ENCODE measurements at regions not wholly inside any gene's neighbourhood (a gene's known extent, or its start where the extent isn't known, plus 50 kb on each side); places are given as distances from the start of the nearest gene placed in this dataset.
"Not testable (repeated sequence)": the region's sequence is repeated elsewhere in the genome, so short reads cannot be mapped to it uniquely, and the experiment has no call there.

GRCh38 chr9:115888131-115888530 lies 265.5 kb upstream of the PAPPA start:
- 67% methylated on average over 5 of the region's 5 CpGs for WGBS
- H3K27ac ChIP-seq (ENCODE audit: low read depth in 1 of 2, low read length in 1 of 2), result no peak overlapping the region

GRCh38 chr9:115891929-115892328 lies 261.7 kb upstream of the PAPPA start:
- no peak for DNase-seq (ENCODE audit: low read depth in 6 of 9, low spot score in 9 of 9)
- no peaks in the 10 kb centered on the region for H3K36me3 ChIP-seq (ENCODE audit: control insufficient read depth in 2 of 2, insufficient read depth in 2 of 2, low read length in 1 of 2)
- H3K27me3 ChIP-seq (ENCODE audit: control insufficient read depth in 2 of 2, insufficient read depth in 1 of 2, low read length in 1 of 2), result no peaks in the 10 kb centered on the region
- H3K4me3 ChIP-seq (ENCODE audit: low read length in 2 of 2), result no peak overlapping the region
- no peaks in the 10 kb centered on the region for H3K9me3 ChIP-seq (ENCODE audit: control insufficient read depth in 2 of 2, insufficient read depth in 1 of 2, low read length in 1 of 2)
- WGBS, result 55% methylated on average over 2 of the region's 2 CpGs
- no peak overlapping the region for H3K27ac ChIP-seq (ENCODE audit: low read depth in 1 of 2, low read length in 1 of 2)
- H3K4me1 ChIP-seq (ENCODE audit: control insufficient read depth in 2 of 2, insufficient read depth in 2 of 2, low read length in 2 of 2), result no peaks in the 10 kb centered on the region

More at GRCh38 chr9:115888131-115888530, 265.5 kb upstream of the PAPPA start:
- H3K36me3 ChIP-seq (ENCODE audit: control insufficient read depth in 2 of 2, insufficient read depth in 2 of 2, low read length in 1 of 2), result no peaks in the 10 kb centered on the region
- no peak for DNase-seq (ENCODE audit: low read depth in 6 of 9, low spot score in 9 of 9)
- H3K4me1 ChIP-seq (ENCODE audit: control insufficient read depth in 2 of 2, insufficient read depth in 2 of 2, low read length in 2 of 2), result no peaks in the 10 kb centered on the region
- H3K4me3 ChIP-seq (ENCODE audit: low read length in 2 of 2), result no peak overlapping the region
- no peaks in the 10 kb centered on the region for H3K27me3 ChIP-seq (ENCODE audit: control insufficient read depth in 2 of 2, insufficient read depth in 1 of 2, low read length in 1 of 2)
- no peaks in the 10 kb centered on the region for H3K9me3 ChIP-seq (ENCODE audit: control insufficient read depth in 2 of 2, insufficient read depth in 1 of 2, low read length in 1 of 2)

GRCh38 chr9:115898478-115898877 lies 255.1 kb upstream of the PAPPA start:
- H3K27ac ChIP-seq (ENCODE audit: low read depth in 1 of 2, low read length in 1 of 2); H3K27me3 ChIP-seq (ENCODE audit: control insufficient read depth in 2 of 2, insufficient read depth in 1 of 2, low read length in 1 of 2); H3K4me1 ChIP-seq (ENCODE audit: control insufficient read depth in 2 of 2, insufficient read depth in 2 of 2, low read length in 2 of 2); H3K9me3 ChIP-seq (ENCODE audit: control insufficient read depth in 2 of 2, insufficient read depth in 1 of 2, low read length in 1 of 2); H3K36me3 ChIP-seq (ENCODE audit: control insufficient read depth in 2 of 2, insufficient read depth in 2 of 2, low read length in 1 of 2); DNase-seq (ENCODE audit: low read depth in 6 of 9, low spot score in 9 of 9); H3K4me3 ChIP-seq (ENCODE audit: low read length in 2 of 2): not testable (repeated sequence)
- WGBS, result 51% methylated on average over 2 of the region's 2 CpGs

- Histone ChIP-seq H3K27ac (ENCODE audit: low read depth in 1 of 2, low read length in 1 of 2) (no peak overlapping the region), H3K27me3 (ENCODE audit: control insufficient read depth in 2 of 2, insufficient read depth in 1 of 2, low read length in 1 of 2) (no peaks in the 10 kb centered on the region), H3K4me3 (ENCODE audit: low read length in 2 of 2) (no peak overlapping the region), H3K4me1 (ENCODE audit: control insufficient read depth in 2 of 2, insufficient read depth in 2 of 2, low read length in 2 of 2) (no peaks in the 10 kb centered on the region), H3K36me3 (ENCODE audit: control insufficient read depth in 2 of 2, insufficient read depth in 2 of 2, low read length in 1 of 2) (no peaks in the 10 kb centered on the region), H3K9me3 (ENCODE audit: control insufficient read depth in 2 of 2, insufficient read depth in 1 of 2, low read length in 1 of 2) (no peaks in the 10 kb centered on the region)
- no peak for DNase-seq (ENCODE audit: low read depth in 6 of 9, low spot score in 9 of 9)
Measured at GRCh38 chr9:115900698-115901097, 252.9 kb upstream of the PAPPA start.

GRCh38 chr9:115910959-115911358 lies 242.6 kb upstream of the PAPPA start:
- WGBS, result 93% methylated on average over 2 of the region's 2 CpGs
- Histone ChIP-seq H3K4me3 (ENCODE audit: low read length in 2 of 2) (no peak overlapping the region), H3K9me3 (ENCODE audit: control insufficient read depth in 2 of 2, insufficient read depth in 1 of 2, low read length in 1 of 2) (no peaks in the 10 kb centered on the region), H3K27me3 (ENCODE audit: control insufficient read depth in 2 of 2, insufficient read depth in 1 of 2, low read length in 1 of 2) (no peaks in the 10 kb centered on the region), H3K4me1 (ENCODE audit: control insufficient read depth in 2 of 2, insufficient read depth in 2 of 2, low read length in 2 of 2) (no peaks in the 10 kb centered on the region), H3K27ac (ENCODE audit: low read depth in 1 of 2, low read length in 1 of 2) (no peak overlapping the region), H3K36me3 (ENCODE audit: control insufficient read depth in 2 of 2, insufficient read depth in 2 of 2, low read length in 1 of 2) (no peaks in the 10 kb centered on the region)
- DNase-seq (ENCODE audit: low read depth in 6 of 9, low spot score in 9 of 9), result no peak

- DNase-seq (ENCODE audit: low read depth in 6 of 9, low spot score in 9 of 9), result no peak
- H3K27ac ChIP-seq (ENCODE audit: low read depth in 1 of 2, low read length in 1 of 2), result no peak overlapping the region
- WGBS, result 83% methylated on average over 4 of the region's 4 CpGs
- H3K4me1 ChIP-seq (ENCODE audit: control insufficient read depth in 2 of 2, insufficient read depth in 2 of 2, low read length in 2 of 2), result no peaks in the 10 kb centered on the region
- H3K9me3 ChIP-seq (ENCODE audit: control insufficient read depth in 2 of 2, insufficient read depth in 1 of 2, low read length in 1 of 2), result no peaks in the 10 kb centered on the region
- no peaks in the 10 kb centered on the region for H3K27me3 ChIP-seq (ENCODE audit: control insufficient read depth in 2 of 2, insufficient read depth in 1 of 2, low read length in 1 of 2)
- H3K4me3 ChIP-seq (ENCODE audit: low read length in 2 of 2), result no peak overlapping the region
- no peaks in the 10 kb centered on the region for H3K36me3 ChIP-seq (ENCODE audit: control insufficient read depth in 2 of 2, insufficient read depth in 2 of 2, low read length in 1 of 2)
Measured at GRCh38 chr9:115912086-115912485, 241.5 kb upstream of the PAPPA start.

GRCh38 chr9:115913696-115914095 lies 239.9 kb upstream of the PAPPA start:
- no peaks in the 10 kb centered on the region for H3K9me3 ChIP-seq (ENCODE audit: control insufficient read depth in 2 of 2, insufficient read depth in 1 of 2, low read length in 1 of 2)
- H3K4me3 ChIP-seq (ENCODE audit: low read length in 2 of 2), result no peak overlapping the region
- no peaks in the 10 kb centered on the region for H3K27me3 ChIP-seq (ENCODE audit: control insufficient read depth in 2 of 2, insufficient read depth in 1 of 2, low read length in 1 of 2)
- H3K36me3 ChIP-seq (ENCODE audit: control insufficient read depth in 2 of 2, insufficient read depth in 2 of 2, low read length in 1 of 2), result no peaks in the 10 kb centered on the region
- H3K27ac ChIP-seq (ENCODE audit: low read depth in 1 of 2, low read length in 1 of 2), result no peak overlapping the region
- H3K4me1 ChIP-seq (ENCODE audit: control insufficient read depth in 2 of 2, insufficient read depth in 2 of 2, low read length in 2 of 2), result no peaks in the 10 kb centered on the region
- no peak for DNase-seq (ENCODE audit: low read depth in 6 of 9, low spot score in 9 of 9)
- WGBS, result 95% methylated on average over 3 of the region's 3 CpGs

- no peak for DNase-seq (ENCODE audit: low read depth in 6 of 9, low spot score in 9 of 9)
- Histone ChIP-seq H3K27me3 (ENCODE audit: control insufficient read depth in 2 of 2, insufficient read depth in 1 of 2, low read length in 1 of 2) (no peaks in the 10 kb centered on the region), H3K36me3 (ENCODE audit: control insufficient read depth in 2 of 2, insufficient read depth in 2 of 2, low read length in 1 of 2) (no peaks in the 10 kb centered on the region), H3K9me3 (ENCODE audit: control insufficient read depth in 2 of 2, insufficient read depth in 1 of 2, low read length in 1 of 2) (no peaks in the 10 kb centered on the region), H3K27ac (ENCODE audit: low read depth in 1 of 2, low read length in 1 of 2) (no peak overlapping the region), H3K4me1 (ENCODE audit: control insufficient read depth in 2 of 2, insufficient read depth in 2 of 2, low read length in 2 of 2) (no peaks in the 10 kb centered on the region), H3K4me3 (ENCODE audit: low read length in 2 of 2) (no peak overlapping the region)
- 84% methylated on average over 5 of the region's 5 CpGs for WGBS
Measured at GRCh38 chr9:115914291-115914690, 239.3 kb upstream of the PAPPA start.

GRCh38 chr9:115921301-115921700 lies 232.3 kb upstream of the PAPPA start:
- no peaks in the 10 kb centered on the region for H3K9me3 ChIP-seq (ENCODE audit: control insufficient read depth in 2 of 2, insufficient read depth in 1 of 2, low read length in 1 of 2)
- no peaks in the 10 kb centered on the region for H3K4me1 ChIP-seq (ENCODE audit: control insufficient read depth in 2 of 2, insufficient read depth in 2 of 2, low read length in 2 of 2)
- no peak overlapping the region for H3K4me3 ChIP-seq (ENCODE audit: low read length in 2 of 2)
- WGBS, result 95% methylated on average over 8 of the region's 8 CpGs
- no peak overlapping the region for H3K27ac ChIP-seq (ENCODE audit: low read depth in 1 of 2, low read length in 1 of 2)
- DNase-seq (ENCODE audit: low read depth in 6 of 9, low spot score in 9 of 9), result no peak
- H3K36me3 ChIP-seq (ENCODE audit: control insufficient read depth in 2 of 2, insufficient read depth in 2 of 2, low read length in 1 of 2), result no peaks in the 10 kb centered on the region
- H3K27me3 ChIP-seq (ENCODE audit: control insufficient read depth in 2 of 2, insufficient read depth in 1 of 2, low read length in 1 of 2), result no peaks in the 10 kb centered on the region

GRCh38 chr9:115922444-115922843 lies 231.1 kb upstream of the PAPPA start:
- no peaks in the 10 kb centered on the region for H3K4me1 ChIP-seq (ENCODE audit: control insufficient read depth in 2 of 2, insufficient read depth in 2 of 2, low read length in 2 of 2)
- 22% methylated on average over 3 of the region's 3 CpGs for WGBS

More at GRCh38 chr9:115922444-115922843, 231.1 kb upstream of the PAPPA start:
- Histone ChIP-seq H3K27ac (ENCODE audit: low read depth in 1 of 2, low read length in 1 of 2) (no peak overlapping the region), H3K27me3 (ENCODE audit: control insufficient read depth in 2 of 2, insufficient read depth in 1 of 2, low read length in 1 of 2) (no peaks in the 10 kb centered on the region), H3K4me3 (ENCODE audit: low read length in 2 of 2) (no peak overlapping the region), H3K9me3 (ENCODE audit: control insufficient read depth in 2 of 2, insufficient read depth in 1 of 2, low read length in 1 of 2) (no peaks in the 10 kb centered on the region), H3K36me3 (ENCODE audit: control insufficient read depth in 2 of 2, insufficient read depth in 2 of 2, low read length in 1 of 2) (no peaks in the 10 kb centered on the region)
- no peak for DNase-seq (ENCODE audit: low read depth in 6 of 9, low spot score in 9 of 9)
